ENCODE measurements at regions not wholly inside any gene's neighbourhood (a gene's known extent, or its start where the extent isn't known, plus 50 kb on each side); places are given as distances from the start of the nearest gene placed in this dataset.

GRCh38 chr2:226031647-226032501, 632.4 kb downstream of the NYAP2 start:
- no peak for DNase-seq (ENCODE audit: low read depth)

GRCh38 chr2:226030788-226031646, 631.5 kb downstream of the NYAP2 start:
- DNase-seq (ENCODE audit: low read depth): peak; percentile 21

- DNase-seq (ENCODE audit: low read depth): no peak
Measured at GRCh38 chr2:226030369-226030768, 630.9 kb downstream of the NYAP2 start.

- DNase-seq (ENCODE audit: low read depth): no peak
Measured at GRCh38 chr2:226023946-226024345, 624.4 kb downstream of the NYAP2 start.

GRCh38 chr2:226023383-226023782, 623.9 kb downstream of the NYAP2 start:
- DNase-seq (ENCODE audit: low read depth): no peak

GRCh38 chr2:226020956-226021355, 621.4 kb downstream of the NYAP2 start:
- DNase-seq (ENCODE audit: low read depth): no peak

- no peak for DNase-seq (ENCODE audit: low read depth)
Measured at GRCh38 chr2:226020176-226020575, 620.7 kb downstream of the NYAP2 start.

- no peak for DNase-seq (ENCODE audit: low read depth)
Measured at GRCh38 chr2:226018641-226019040, 619.1 kb downstream of the NYAP2 start.

- no peak for DNase-seq (ENCODE audit: low read depth)
Measured at GRCh38 chr2:226017537-226017936, 618.0 kb downstream of the NYAP2 start.

- DNase-seq (ENCODE audit: low read depth): no peak
Measured at GRCh38 chr2:226017107-226017506, 617.6 kb downstream of the NYAP2 start.

- no peak for DNase-seq (ENCODE audit: low read depth)
Measured at GRCh38 chr2:226011716-226012450, 612.4 kb downstream of the NYAP2 start.

- peak; percentile 81 for DNase-seq (ENCODE audit: low read depth)
Measured at GRCh38 chr2:226002438-226002837, 602.9 kb downstream of the NYAP2 start.

GRCh38 chr2:226001716-226002115, 602.2 kb downstream of the NYAP2 start:
- no peak for DNase-seq (ENCODE audit: low read depth)

- DNase-seq (ENCODE audit: low read depth): no peak
Measured at GRCh38 chr2:225999692-226000091, 600.2 kb downstream of the NYAP2 start.

- no peak for DNase-seq (ENCODE audit: low read depth)
Measured at GRCh38 chr2:225998653-225999052, 599.1 kb downstream of the NYAP2 start.

- no peak for DNase-seq (ENCODE audit: low read depth)
Measured at GRCh38 chr2:225998116-225998515, 598.6 kb downstream of the NYAP2 start.

- no peak for DNase-seq (ENCODE audit: low read depth)
Measured at GRCh38 chr2:225996462-225996828, 596.9 kb downstream of the NYAP2 start.

- DNase-seq (ENCODE audit: low read depth): no peak
Measured at GRCh38 chr2:225995796-225996461, 596.4 kb downstream of the NYAP2 start.

GRCh38 chr2:225994748-225995405, 595.4 kb downstream of the NYAP2 start:
- no peak for DNase-seq (ENCODE audit: low read depth)

GRCh38 chr2:225993430-225993829, 593.9 kb downstream of the NYAP2 start:
- DNase-seq (ENCODE audit: low read depth): no peak

- DNase-seq (ENCODE audit: low read depth): no peak
Measured at GRCh38 chr2:225989809-225990208, 590.3 kb downstream of the NYAP2 start.

Data from GM04504 (cell line).